IPS-NIHi7 (cell line): ENCODE measurements at regions not wholly inside any gene's neighbourhood (a gene's known extent, or its start where the extent isn't known, plus 50 kb on each side); places are given as distances from the start of the nearest gene placed in this dataset.
"Not testable (repeated sequence)": the region's sequence is repeated elsewhere in the genome, so short reads cannot be mapped to it uniquely, and the experiment has no call there.

Experiments used
- DNase-seq: peaks from one replicate; pipeline ENCODE4 v3.0.0; 2012; ENCODE audit warnings: mixed read lengths; ENCODE audit errors: extremely low spot score

DNA sequence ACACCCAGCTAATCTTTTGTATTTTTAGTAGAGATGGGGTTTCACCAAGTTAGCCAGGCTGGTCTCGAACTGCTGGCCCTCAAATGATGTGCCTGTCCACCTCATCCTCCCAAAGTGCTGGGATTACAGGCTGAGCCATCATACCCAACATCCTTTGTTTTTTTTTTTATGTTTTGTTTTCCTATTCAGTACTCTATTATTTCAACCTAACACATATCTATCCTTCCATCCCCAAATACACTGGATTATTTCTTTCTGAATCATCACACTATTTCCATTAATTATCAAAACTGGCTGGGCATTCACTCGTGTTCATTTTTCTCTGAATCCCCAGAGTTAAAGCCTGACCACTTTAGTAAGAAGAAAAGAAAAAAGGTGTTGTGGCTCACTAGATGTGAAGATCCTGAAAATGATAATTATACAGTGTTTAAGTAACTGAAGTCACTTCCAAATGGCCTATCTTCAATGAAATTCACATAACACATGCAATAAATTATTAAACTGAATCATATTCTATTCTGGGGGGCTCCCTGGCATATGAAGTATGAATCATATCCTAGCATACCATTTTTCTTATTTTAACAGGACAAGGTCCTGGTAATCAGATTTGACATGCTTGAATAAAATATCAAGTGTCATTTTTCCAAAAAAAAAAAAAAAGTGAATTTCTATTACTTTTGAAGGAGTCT lies 1754.2 kb downstream of the BRINP3 start:
- DNase-seq = no peak

DNA sequence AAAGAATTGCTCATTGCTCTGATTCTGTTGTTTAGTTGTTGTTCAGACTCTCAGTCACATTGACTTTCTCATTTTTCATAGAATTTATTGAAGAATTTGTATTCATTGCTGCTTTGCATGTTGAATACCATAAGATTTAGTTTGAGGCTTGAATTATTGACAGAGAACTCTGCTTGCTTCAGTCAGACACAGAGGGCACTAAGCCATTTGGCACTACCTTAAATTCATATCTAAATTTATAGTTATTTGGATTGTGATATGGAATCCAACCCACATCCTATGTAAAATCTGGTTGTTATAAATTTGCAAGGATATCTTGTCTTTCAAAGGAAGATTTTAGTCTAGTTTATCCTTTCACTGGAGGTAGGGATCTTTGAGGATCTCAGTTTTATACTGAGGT lies 1748.6 kb downstream of the BRINP3 start:
- DNase-seq = no peak

DNA sequence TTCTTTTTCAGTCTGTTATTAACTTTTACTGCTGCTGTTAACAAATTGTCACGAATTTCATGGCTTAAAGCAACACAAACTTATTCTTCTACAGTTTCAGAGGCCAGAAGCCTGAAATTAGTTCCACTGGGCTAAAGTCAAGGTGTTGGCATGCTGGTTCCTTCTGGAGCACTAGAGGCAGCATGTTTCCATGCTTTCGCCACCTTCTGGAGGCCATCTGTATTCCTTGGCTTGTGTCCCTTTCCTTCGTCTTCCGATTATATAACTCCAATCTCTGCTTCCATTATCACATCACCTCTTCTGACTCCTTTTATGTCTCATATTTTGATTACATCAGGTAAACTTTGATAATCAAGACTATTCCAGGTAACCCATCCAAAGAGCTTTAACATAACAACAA lies 1742.1 kb downstream of the BRINP3 start:
- peak; percentile 12 for DNase-seq

DNA sequence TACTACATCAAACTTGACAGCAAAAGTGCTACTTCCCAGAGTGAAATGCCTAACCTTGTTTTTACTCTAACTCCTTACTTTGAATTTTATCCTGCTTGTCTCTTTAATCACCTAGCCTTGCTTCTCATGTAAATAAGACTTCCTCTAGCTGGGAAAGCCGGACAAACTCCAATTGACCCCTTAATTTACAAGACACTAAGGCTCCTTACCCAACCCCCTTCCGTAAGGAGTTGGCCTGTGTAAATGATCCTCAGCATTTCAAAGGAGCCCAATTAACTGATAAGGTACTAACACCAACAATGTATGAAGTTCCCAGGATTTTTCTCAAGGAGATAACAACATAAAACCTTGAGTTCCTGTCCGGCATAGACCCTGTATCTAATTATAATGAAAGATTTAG lies 1728.4 kb downstream of the BRINP3 start:
- DNase-seq = not testable (repeated sequence)

DNA sequence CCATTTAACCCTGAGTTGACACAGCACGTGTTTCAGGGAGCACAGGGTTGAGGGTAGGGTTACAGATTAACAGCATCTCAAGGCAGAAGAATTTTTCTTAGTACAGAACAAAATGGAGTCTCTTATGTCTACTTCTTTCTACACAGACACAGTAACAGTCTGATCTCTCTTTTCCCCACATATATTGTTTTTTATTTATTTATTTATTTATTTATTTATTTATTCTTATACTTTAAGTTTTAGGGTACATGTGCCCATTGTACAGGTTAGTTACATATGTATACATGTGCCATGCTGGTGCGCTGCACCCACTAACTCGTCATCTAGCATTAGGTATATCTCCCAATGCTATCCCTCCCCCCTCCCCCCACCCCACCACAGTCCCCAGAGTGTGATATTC lies 1725.6 kb downstream of the BRINP3 start:
- not testable (repeated sequence) for DNase-seq

DNA sequence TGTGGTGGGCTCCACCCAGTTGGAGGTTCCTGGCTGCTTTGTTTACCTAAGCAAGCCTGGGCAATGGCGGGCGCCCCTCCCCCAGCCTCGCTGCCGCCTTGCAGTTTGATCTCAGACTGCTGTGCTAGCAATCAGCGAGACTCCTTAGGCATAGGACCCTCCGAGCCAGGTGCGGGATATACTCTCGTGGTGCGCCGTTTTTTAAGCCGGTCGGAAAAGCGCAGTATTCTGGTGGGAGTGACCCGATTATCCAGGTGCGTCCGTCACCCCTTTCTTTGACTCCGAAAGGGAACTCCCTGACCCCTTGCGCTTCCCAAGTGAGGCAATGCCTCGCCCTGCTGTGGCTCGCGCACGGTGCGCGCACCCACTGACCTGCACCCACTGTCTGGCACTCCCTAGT lies 1719.9 kb downstream of the BRINP3 start:
- DNase-seq = not testable (repeated sequence)

DNA sequence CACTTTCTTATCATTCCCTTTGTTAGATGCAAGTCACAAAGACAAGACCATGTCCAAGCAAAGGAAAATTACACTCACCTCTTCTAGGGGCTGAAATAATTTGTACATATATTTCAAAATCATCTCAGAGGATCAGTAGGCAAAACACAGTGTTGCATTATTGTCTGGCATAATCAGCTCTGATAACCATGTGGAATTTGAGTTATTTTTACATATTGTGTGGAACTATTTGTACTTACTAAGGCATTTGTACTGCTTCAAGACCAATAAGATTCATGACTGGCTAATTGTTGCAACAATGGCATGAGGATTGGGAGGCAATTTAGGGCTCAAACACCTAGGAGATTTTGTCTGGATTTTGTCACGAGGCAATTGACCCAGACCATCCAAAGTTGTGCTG lies 1716.4 kb downstream of the BRINP3 start:
- no peak for DNase-seq

DNA sequence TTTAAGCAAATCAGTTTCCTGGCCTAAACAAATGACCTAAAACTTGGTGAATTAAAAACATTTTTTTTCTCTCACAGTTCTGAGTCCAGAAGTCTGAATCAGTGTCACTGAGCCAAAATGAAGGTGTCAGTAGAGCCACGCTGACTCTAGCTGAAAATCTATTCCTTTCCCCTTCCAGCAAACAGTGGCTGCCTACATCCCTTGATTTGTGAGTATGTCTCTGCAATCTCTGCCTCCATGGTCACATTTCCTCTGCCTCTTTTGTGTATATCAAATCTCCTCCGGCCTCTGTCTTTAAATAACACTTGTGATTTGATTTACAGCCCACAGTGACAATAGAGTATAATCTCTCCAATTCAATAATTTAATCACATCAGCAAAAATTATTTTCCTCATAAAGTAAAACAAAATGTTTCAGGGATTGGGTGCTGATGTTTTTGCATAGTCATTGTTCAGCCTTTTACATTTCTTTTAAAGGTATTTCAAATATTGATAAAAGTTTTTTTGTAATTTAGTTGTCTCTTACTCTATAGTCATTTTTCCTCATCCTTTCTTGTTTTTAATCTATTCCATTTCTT lies 1715.4 kb downstream of the BRINP3 start:
- DNase-seq = no peak

DNA sequence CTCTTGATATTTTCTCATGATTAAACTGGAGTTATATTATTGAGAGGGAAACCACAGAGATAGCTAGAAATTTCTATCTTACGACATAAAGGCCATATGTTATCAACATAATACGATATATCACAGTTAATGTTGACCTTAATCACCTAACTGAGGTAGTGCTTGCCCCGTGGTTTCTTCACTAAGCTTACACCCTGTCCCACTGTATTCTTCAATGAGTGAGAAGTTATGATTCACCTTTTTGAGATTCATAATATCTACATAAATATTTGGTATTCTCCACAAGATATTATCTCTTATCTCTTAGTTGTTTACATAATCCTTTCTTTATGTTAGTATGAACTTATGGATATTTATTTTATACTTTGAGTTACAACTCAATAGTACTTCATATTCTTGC lies 1714.1 kb downstream of the BRINP3 start:
- no peak for DNase-seq

DNA sequence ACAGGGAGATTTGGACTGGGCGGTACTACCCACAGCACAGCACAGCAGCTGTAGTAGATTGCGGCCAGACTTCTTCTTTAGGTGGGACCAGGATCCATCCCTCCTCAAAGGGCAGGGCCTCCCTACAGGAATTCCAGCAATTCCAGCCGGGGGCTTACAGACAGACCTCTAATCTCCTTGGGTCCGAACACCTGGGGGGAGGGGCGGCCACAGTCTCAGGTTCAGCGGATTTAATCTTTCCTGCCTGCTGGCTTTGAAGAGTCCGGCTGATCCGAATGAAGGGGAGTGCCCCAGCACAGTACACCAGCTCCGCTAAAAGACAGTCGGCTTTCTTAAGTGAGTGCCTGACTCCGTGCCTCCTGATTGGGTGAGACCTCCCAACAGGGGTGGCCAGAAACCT lies 1708.5 kb downstream of the BRINP3 start:
- DNase-seq = peak; percentile 12

DNA sequence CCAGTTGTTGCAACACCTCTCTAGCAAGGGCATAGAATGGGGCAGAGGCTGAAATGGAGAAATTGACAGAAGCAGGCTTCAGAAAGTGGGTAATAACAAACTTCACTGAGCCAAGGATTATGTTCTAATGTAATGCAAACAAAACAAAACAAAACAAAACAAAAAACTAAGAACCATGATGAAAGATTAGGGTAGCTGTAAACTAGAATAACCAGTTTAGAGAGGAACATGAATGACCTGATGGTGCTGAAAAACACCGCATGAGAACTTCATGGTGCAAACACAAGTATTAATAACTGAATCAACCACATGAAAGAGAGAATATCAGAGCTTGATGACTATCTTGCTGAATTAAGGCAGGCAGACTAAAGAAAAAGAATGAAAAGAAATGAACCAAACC lies 1707.7 kb downstream of the BRINP3 start:
- no peak for DNase-seq

DNA sequence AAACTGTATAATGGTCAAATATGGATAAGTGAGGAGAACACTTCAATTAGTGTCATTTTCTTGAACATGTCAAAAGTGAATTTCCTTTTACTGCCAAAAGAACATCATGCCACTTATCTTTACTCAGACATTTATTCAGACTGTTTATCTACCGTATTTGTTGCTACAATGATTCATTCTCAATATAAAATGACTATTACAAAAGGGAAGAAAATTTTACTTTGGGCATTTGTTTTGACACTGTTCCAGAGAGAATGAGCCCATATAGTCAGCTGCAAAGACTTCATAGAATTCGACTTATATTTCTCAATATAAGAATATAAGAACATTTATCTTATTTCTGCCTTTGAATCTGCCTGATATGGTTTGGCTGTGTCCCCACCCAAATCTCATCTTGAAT lies 1699.1 kb downstream of the BRINP3 start:
- DNase-seq = no peak

DNA sequence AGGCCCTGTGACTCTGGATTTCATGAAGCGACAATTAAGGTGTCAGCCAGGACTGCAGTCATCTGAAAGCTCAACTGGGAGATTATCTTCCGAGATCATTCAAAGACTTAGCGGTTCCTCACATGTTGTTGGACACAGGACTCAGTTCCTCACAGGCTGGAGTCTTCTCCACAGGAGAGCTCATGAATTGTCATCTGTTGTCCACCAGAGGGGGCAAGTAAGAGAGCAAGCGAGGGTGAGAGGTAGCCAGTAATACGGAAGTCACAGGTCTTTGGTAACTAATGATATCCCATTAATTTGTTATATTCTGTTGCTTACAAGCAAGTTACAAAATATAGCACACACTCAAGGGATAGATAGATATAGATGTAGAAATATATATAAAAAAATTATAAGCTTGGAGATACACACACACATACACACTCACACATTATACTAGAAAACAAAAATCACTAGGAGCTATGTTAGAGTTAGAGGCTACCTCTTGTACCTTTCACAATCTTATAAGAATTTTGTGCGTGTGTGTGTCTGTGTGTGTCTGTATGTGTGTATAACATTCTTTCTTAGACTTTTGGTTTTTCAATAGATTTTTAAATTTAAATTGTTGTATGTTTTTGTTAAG lies 1695.3 kb downstream of the BRINP3 start:
- peak; percentile 70 for DNase-seq

DNA sequence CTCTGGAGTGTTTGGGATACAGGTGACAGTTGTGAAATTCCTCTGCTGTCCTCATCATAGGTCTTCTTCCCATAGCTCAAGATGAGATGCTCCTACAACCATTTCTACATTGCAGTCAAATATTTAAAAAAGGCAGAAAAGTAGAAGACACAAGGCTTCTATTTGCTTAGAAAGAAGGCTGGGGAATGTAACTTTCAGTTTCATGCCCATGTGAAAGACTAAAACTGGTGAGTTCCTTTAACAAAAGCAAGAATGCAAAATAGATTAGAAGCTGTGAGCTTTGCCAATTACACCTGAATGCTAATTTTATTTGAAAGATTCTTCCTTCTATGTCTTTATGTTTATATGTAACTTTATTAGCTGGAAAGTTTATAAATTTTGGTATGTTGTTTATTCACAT lies 1682.7 kb downstream of the BRINP3 start:
- no peak for DNase-seq

DNA sequence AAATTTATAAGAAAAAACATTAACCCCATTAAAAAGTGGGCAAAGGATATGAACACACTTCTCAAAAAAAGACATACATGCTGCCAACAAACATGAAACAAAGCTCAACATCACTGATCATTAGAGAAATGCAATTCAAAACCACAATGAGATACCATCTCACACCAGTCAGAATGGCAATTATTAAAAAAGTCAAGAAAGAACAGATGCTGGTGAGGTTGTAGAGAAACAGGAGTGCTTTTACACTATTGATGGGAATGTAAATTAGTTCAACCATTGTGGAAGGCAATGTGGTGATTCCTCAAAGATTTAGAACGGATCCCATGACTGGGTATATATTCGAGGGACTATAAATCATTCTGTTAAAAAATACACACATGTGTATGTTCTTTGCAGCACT lies 1665.5 kb downstream of the BRINP3 start:
- not testable (repeated sequence) for DNase-seq

DNA sequence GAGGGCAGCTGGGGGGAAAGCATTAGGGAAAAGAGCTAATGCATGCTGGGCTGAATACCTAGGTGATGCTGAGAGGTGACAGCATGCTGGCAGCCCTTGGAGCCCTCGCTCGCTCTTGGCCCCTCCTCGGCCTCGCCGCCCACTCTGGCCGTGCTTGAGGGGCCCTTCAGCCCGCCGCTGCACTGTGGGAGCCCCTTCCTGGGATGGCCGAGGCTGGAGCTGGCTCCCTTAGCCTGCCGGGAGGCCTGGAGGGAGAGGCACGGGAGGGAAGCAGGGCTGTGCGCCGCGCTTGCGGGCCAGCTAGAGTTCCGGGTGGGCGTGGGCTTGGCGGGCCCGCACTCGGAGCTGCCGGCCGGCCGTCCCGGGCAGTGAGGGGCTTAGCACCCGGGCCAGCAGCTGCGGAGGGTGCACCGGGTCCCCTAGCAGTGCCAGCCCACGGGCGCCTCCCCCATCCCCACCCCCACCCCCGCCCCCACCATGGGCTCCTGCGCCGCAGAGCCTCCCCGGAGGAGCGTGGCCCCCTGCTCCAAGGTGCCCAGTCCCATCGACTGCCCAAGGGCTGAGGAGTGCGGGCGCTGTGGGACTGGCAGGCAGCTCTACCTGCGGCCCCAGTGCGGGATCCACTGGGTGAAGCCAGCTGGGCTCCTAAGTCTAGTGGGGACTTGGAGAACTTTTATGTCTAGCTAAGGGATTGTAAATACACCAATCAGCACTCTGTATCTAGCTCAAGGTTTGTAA lies 1664.7 kb downstream of the BRINP3 start:
- DNase-seq = not testable (repeated sequence)

DNA sequence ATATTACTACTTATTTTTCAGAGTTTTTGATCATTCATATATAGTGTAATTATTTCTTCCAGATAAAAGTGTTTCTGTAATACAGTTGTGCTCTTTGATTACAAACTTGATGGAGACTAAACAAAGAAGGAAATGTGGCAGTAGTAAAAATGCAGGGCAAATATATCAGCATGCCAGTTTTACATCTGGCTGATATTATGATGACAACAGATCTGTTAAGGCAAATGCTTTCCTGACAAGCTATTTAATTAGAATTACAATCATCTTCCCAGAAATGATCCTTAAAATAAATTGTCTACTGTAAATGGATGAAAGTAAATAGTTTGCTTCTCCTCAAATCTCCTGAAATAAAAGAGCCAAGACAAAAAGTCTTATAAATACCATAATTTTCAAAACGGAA lies 1659.8 kb downstream of the BRINP3 start:
- DNase-seq = no peak

DNA sequence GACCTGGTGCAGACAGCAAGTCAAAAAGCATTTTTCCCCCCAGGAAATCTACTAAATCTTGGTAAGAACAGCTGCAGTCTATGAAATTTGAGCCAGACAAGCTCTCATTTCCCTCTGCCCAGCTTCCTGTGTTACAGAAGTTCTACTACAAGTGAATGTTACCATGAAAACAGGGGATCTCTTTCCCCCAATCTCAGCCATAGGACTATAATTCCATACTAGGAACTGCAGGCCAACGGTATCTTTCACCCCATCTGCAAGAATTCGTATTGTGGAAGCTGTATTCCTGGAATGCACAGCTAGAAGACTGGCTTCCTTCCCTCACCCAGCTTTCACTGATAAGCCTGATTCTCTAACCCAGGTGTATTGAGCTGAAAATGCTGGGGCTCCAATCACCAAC lies 1655.4 kb downstream of the BRINP3 start:
- DNase-seq = peak; percentile 5

DNA sequence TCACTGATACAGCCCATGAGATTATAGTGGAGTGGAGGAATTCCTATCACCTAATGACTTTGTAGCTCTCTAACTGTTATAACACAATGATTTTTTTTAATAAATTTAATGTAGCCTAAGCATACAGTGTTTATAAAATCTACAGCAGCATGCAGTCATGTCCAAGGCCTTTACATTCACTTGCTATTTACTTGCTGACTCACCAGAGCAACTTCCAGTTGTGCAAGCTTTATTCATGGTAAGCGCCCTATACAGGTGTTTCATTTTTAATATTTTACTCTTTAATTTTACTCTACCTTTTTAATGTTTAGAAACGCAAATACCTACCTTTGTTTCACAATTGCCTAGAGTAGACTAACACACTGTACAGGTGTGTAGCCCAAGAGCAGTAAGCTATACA lies 1652.2 kb downstream of the BRINP3 start:
- no peak for DNase-seq

DNA sequence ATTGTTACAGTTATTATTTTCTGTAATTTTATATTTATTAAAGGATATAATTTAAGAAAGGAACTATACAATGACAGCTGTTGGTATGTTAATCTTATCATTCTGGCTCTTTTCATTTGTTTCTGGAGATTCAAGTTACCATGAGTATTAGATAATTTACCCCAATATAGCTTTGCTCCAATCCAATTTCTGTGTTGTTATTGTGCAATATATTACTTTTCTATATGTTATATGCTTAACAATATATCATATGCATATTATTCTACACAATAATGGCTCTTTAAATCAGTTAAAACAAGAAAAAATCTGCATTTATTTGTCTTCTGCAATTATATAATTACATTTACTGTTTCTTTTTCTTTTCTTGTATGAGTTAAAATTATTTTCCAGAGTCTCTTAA lies 1650.9 kb downstream of the BRINP3 start:
- DNase-seq = no peak

DNA sequence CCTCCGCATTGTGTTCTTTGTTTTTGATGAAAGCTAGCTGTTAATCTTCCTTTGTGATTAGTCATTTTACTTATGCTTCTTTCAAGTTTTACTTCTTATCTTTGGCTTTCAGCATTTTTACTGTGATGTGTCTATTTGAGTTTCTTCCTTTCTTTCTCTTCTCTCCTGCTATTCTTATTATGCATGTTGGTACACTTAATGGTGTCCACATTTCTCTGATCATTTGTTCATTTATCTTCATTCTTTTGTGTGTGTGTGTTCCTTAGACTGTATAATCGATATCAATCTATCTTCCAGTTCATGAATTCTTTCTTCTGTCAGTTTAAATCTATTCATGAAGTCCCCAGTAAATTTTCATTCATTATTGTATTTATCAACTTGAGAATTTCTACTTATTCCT lies 1650.3 kb downstream of the BRINP3 start:
- DNase-seq = no peak

DNA sequence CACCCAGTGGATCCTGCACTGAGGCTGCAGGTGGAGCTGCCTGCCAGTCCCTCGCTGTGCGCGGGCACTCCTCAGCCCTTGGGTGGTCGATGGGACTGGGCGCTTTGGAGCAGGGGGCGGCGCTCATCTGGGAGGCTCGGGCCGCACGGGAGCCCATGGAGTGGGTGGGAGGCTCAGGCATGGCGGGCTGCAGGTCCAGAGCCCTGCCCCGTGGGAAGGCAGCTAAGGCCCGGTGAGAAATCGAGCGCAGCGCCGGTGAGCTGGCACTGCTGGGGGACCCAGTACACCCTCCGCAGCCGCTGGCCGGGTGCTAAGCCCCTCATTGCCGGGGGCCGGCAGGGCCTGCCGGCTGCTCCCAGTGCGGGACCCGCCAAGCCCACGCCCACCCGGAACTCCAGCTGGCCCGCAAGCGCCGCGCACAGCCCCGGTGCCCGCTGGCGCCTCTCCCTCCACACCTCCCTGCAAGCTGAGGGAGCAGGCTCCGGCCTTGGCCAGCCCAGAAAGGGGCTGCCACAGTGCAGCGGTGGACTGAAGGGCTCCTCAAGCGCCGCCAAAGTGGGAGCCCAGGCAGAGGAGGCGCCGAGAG lies 1636.5 kb downstream of the BRINP3 start:
- DNase-seq = not testable (repeated sequence)
